ENCODE measurements at regions not wholly inside any gene's neighbourhood (a gene's known extent, or its start where the extent isn't known, plus 50 kb on each side); places are given as distances from the start of the nearest gene placed in this dataset.

GRCh38 chr1:95701450-95702173, 467.6 kb downstream of the RWDD3 start:
- DNase-seq (ENCODE audit: extremely low read depth in 1 of 11, low read depth in 9 of 11, low spot score in 4 of 11), result no peak

- no peak for DNase-seq (ENCODE audit: extremely low read depth in 1 of 11, low read depth in 9 of 11, low spot score in 4 of 11)
These were observed 469.0 kb downstream of the RWDD3 start for GRCh38 chr1:95703046-95703445.

GRCh38 chr1:95716097-95716496, 482.1 kb downstream of the RWDD3 start:
- no peak for DNase-seq (ENCODE audit: extremely low read depth in 1 of 11, low read depth in 9 of 11, low spot score in 4 of 11)

GRCh38 chr1:95716550-95716949, 482.5 kb downstream of the RWDD3 start:
- no peak for DNase-seq (ENCODE audit: extremely low read depth in 1 of 11, low read depth in 9 of 11, low spot score in 4 of 11)

- no peak for DNase-seq (ENCODE audit: extremely low read depth in 1 of 11, low read depth in 9 of 11, low spot score in 4 of 11)
These were observed 489.3 kb downstream of the RWDD3 start for GRCh38 chr1:95723346-95723745.

GRCh38 chr1:95728841-95729240, 494.8 kb downstream of the RWDD3 start:
- no peak for DNase-seq (ENCODE audit: extremely low read depth in 1 of 11, low read depth in 9 of 11, low spot score in 4 of 11)

GRCh38 chr1:95730986-95731385, 497.0 kb downstream of the RWDD3 start:
- no peak for DNase-seq (ENCODE audit: extremely low read depth in 1 of 11, low read depth in 9 of 11, low spot score in 4 of 11)

- DNase-seq (ENCODE audit: extremely low read depth in 1 of 11, low read depth in 9 of 11, low spot score in 4 of 11), result no peak
These were observed 497.5 kb downstream of the RWDD3 start for GRCh38 chr1:95731466-95731865.

GRCh38 chr1:95733031-95733430, 499.0 kb downstream of the RWDD3 start:
- no peak for DNase-seq (ENCODE audit: extremely low read depth in 1 of 11, low read depth in 9 of 11, low spot score in 4 of 11)

- no peak for DNase-seq (ENCODE audit: extremely low read depth in 1 of 11, low read depth in 9 of 11, low spot score in 4 of 11)
These were observed 499.7 kb downstream of the RWDD3 start for GRCh38 chr1:95733671-95734070.

- no peak for DNase-seq (ENCODE audit: extremely low read depth in 1 of 11, low read depth in 9 of 11, low spot score in 4 of 11)
These were observed 500.6 kb downstream of the RWDD3 start for GRCh38 chr1:95734560-95734959.

GRCh38 chr1:95742591-95743089, 508.6 kb downstream of the RWDD3 start:
- no peak for DNase-seq (ENCODE audit: extremely low read depth in 1 of 11, low read depth in 9 of 11, low spot score in 4 of 11)

- DNase-seq (ENCODE audit: extremely low read depth in 1 of 11, low read depth in 9 of 11, low spot score in 4 of 11), result no peak
These were observed 510.7 kb downstream of the RWDD3 start for GRCh38 chr1:95744731-95745130.

- DNase-seq (ENCODE audit: extremely low read depth in 1 of 11, low read depth in 9 of 11, low spot score in 4 of 11), result no peak
These were observed 518.7 kb downstream of the RWDD3 start for GRCh38 chr1:95752515-95753381.

- DNase-seq (ENCODE audit: extremely low read depth in 1 of 11, low read depth in 9 of 11, low spot score in 4 of 11), result no peak
These were observed 519.5 kb downstream of the RWDD3 start for GRCh38 chr1:95753382-95754016.

- no peak for DNase-seq (ENCODE audit: extremely low read depth in 1 of 11, low read depth in 9 of 11, low spot score in 4 of 11)
These were observed 520.4 kb downstream of the RWDD3 start for GRCh38 chr1:95754412-95754811.

- DNase-seq (ENCODE audit: extremely low read depth in 1 of 11, low read depth in 9 of 11, low spot score in 4 of 11), result no peak
These were observed 532.0 kb downstream of the RWDD3 start for GRCh38 chr1:95766036-95766435.

GRCh38 chr1:95770581-95770980, 536.6 kb downstream of the RWDD3 start:
- DNase-seq (ENCODE audit: extremely low read depth in 1 of 11, low read depth in 9 of 11, low spot score in 4 of 11), result no peak

- DNase-seq (ENCODE audit: extremely low read depth in 1 of 11, low read depth in 9 of 11, low spot score in 4 of 11), result no peak
These were observed 544.2 kb downstream of the RWDD3 start for GRCh38 chr1:95778217-95778616.

GRCh38 chr1:95780836-95781235, 546.8 kb downstream of the RWDD3 start:
- DNase-seq (ENCODE audit: extremely low read depth in 1 of 11, low read depth in 9 of 11, low spot score in 4 of 11), result no peak

Measured in renal cortex interstitium (tissue), 11 donors.